ENCODE measurements at regions not wholly inside any gene's neighbourhood (a gene's known extent, or its start where the extent isn't known, plus 50 kb on each side); places are given as distances from the start of the nearest gene placed in this dataset.

- ChIA-PET POLR2A (no interaction called here), CTCF (no interaction called here)
- Histone ChIP-seq H3K27ac (ENCODE audit: low read length in 2 of 2) (no peak overlapping the region), H3K27me3 (replicated peaks in 1 of 4; ENCODE audit: control extremely low read depth in 1 of 4, control insufficient read depth in 3 of 4, insufficient read depth in 4 of 4, low read length in 3 of 4) (no peaks in the 10 kb centered on the region), H3K36me3 (replicated peaks in 1 of 2; ENCODE audit: control extremely low read depth in 1 of 2, control insufficient read depth in 1 of 2, extremely low read depth in 1 of 2, insufficient read depth in 2 of 2, low read length in 1 of 2) (no peaks in the 10 kb centered on the region), H3K4me3 (ENCODE audit: control extremely low read depth in 1 of 5, extremely low read depth in 1 of 5, insufficient read depth in 1 of 5, low read depth in 2 of 5, low read length in 4 of 5) (no peak overlapping the region), H3K79me2 (ENCODE audit: control insufficient read depth, insufficient read depth, low read length) (no peaks in the 10 kb centered on the region), H3K9me3 (ENCODE audit: control extremely low read depth in 1 of 3, control insufficient read depth in 2 of 3, insufficient read depth in 1 of 3, low read length in 2 of 3) (no peaks in the 10 kb centered on the region), H3K4me1 (ENCODE audit: control insufficient read depth in 2 of 2, insufficient read depth in 2 of 2, low read length in 2 of 2) (no peaks in the 10 kb centered on the region), H3K4me2 (replicated peaks; ENCODE audit: low read depth, low read length, poor library complexity, severe bottlenecking) (no peak overlapping the region), H2AFZ (ENCODE audit: insufficient read depth, low read depth, low read length, poor library complexity, severe bottlenecking) (no peak overlapping the region), H3K9ac (ENCODE audit: low read length) (no peak overlapping the region), H4K20me1 (ENCODE audit: control insufficient read depth, insufficient read depth, low read length, poor library complexity, severe bottlenecking) (no peaks in the 10 kb centered on the region)
- no peaks in the 10 kb centered on the region for H3K4me1 Mint-ChIP-seq
- peaks cover 4% of the 10 kb centered on the region for H3K27me3 Mint-ChIP-seq
- ATAC-seq (ENCODE audit: low read depth) (no peak), DNase-seq (no peak)
- 70% methylated on average over 1 of the region's 2 CpGs for WGBS (ENCODE audit: insufficient coverage)
- no peak for TF ChIP-seq EZH2 (IDR thresholded peaks at IDR 0.05; ENCODE audit: borderline replicate concordance, insufficient read depth, low read depth, low read length, poor library complexity, severe bottlenecking)
- TF ChIP-seq CTCF (IDR thresholded peaks at IDR 0.05), result no peak
- intact Hi-C loops (cut with micrococcal nuclease), result no loop called here
- H3K27ac Mint-ChIP-seq, result no peak overlapping the region
- H3K4me3 Mint-ChIP-seq, result no peak overlapping the region
- H3K9me3 Mint-ChIP-seq (ENCODE audit: insufficient read depth), result no peaks in the 10 kb centered on the region
These were observed 581.4 kb downstream of the CDK5RAP2 start for GRCh38 chr9:119998614-119999013.

- H3K27ac ChIP-seq (ENCODE audit: low read length in 2 of 2), result no peak overlapping the region
- H3K4me3 ChIP-seq (ENCODE audit: control extremely low read depth in 1 of 5, extremely low read depth in 1 of 5, insufficient read depth in 1 of 5, low read depth in 2 of 5, low read length in 4 of 5), result no peak overlapping the region
- no peaks in the 10 kb centered on the region for H3K27me3 ChIP-seq (replicated peaks in 1 of 4; ENCODE audit: control extremely low read depth in 1 of 4, control insufficient read depth in 3 of 4, insufficient read depth in 4 of 4, low read length in 3 of 4)
- Mint-ChIP-seq H3K9me3 (ENCODE audit: insufficient read depth) (no peaks in the 10 kb centered on the region), H3K4me1 (no peaks in the 10 kb centered on the region), H3K27me3 (peaks cover 2% of the 10 kb centered on the region), H3K4me3 (no peak overlapping the region), H3K27ac (no peak overlapping the region)
- no peak overlapping the region for H3K9ac ChIP-seq (ENCODE audit: low read length)
- no peaks in the 10 kb centered on the region for H3K4me1 ChIP-seq (ENCODE audit: control insufficient read depth in 2 of 2, insufficient read depth in 2 of 2, low read length in 2 of 2)
- no peak overlapping the region for H3K4me2 ChIP-seq (replicated peaks; ENCODE audit: low read depth, low read length, poor library complexity, severe bottlenecking)
- no peak for TF ChIP-seq EZH2 (IDR thresholded peaks at IDR 0.05; ENCODE audit: borderline replicate concordance, insufficient read depth, low read depth, low read length, poor library complexity, severe bottlenecking)
- no peak for TF ChIP-seq CTCF (IDR thresholded peaks at IDR 0.05)
- intact Hi-C loops (cut with micrococcal nuclease), result no loop called here
- 82% methylated on average over 4 of the region's 4 CpGs for WGBS (ENCODE audit: insufficient coverage)
- H4K20me1 ChIP-seq (ENCODE audit: control insufficient read depth, insufficient read depth, low read length, poor library complexity, severe bottlenecking), result no peaks in the 10 kb centered on the region
- ATAC-seq (ENCODE audit: low read depth), result no peak
- H3K36me3 ChIP-seq (replicated peaks in 1 of 2; ENCODE audit: control extremely low read depth in 1 of 2, control insufficient read depth in 1 of 2, extremely low read depth in 1 of 2, insufficient read depth in 2 of 2, low read length in 1 of 2), result no peaks in the 10 kb centered on the region
- POLR2A ChIA-PET, result no interaction called here
- CTCF ChIA-PET, result no interaction called here
- no peaks in the 10 kb centered on the region for H3K79me2 ChIP-seq (ENCODE audit: control insufficient read depth, insufficient read depth, low read length)
- peaks cover 0 to 5% (median 0%) of the 10 kb centered on the region in 3 donors for H3K9me3 ChIP-seq (ENCODE audit: control extremely low read depth in 1 of 3, control insufficient read depth in 2 of 3, insufficient read depth in 1 of 3, low read length in 2 of 3)
- no peak for DNase-seq
- H2AFZ ChIP-seq (ENCODE audit: insufficient read depth, low read depth, low read length, poor library complexity, severe bottlenecking), result no peak overlapping the region
These were observed 588.2 kb downstream of the CDK5RAP2 start for GRCh38 chr9:119991797-119992196.
